Suprapubic skin (tissue), 3 donors: ENCODE measurements at regions not wholly inside any gene's neighbourhood (a gene's known extent, or its start where the extent isn't known, plus 50 kb on each side); places are given as distances from the start of the nearest gene placed in this dataset.
"Not testable (repeated sequence)": the region's sequence is repeated elsewhere in the genome, so short reads cannot be mapped to it uniquely, and the experiment has no call there.

Experiments
- CTCF ChIP-seq, 2 donors: fragments of 200-600 bp in 1 of 2; fragments of 450-650 bp in 1 of 2; sonication (generic) in 1 of 2; IDR thresholded peaks; one replicate each; pipeline ENCODE4 v1.5.1; 2016 to 2019; ENCODE audit warnings: antibody characterized with exemption in 2 of 2, mild to moderate bottlenecking in 1 of 2, moderate library complexity in 1 of 2
- POLR2AphosphoS5 ChIP-seq, 3 donors: sonication (generic); formaldehyde crosslinking; IDR thresholded peaks; one replicate each; pipeline ENCODE4 v1.6.1; 2017; ENCODE audit warnings: antibody characterized with exemption in 3 of 3

DNA sequence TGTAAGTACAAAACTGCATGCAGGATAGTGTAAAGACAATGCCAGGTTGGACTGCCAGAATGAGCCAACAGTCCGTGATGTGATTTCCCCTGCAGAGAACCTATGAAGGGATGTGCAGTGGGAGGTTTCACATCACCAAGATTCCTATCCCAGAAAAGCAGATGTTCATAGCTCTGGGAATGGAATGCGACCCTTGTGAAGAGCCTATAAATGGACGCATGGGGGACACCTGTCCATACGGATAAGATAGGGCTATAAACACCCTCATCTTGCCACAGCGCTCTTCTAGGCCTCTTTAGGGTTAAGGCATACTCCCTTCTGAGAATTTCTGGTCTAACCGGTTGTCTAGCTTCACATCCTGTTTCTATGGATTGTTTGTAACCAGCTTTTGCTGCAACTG is 1261.8 kb downstream of the RAPGEF2 start:
- TF ChIP-seq CTCF, POLR2AphosphoS5 (IDR thresholded peaks at IDR 0.05): not testable (repeated sequence)
